Stimulated activated CD4-positive, alpha-beta T cell treated with anti-CD3 and anti-CD28 coated beads, Interleukin-15, amount 100 ng/mL, for 1 hour (primary cell): ENCODE measurements at regions not wholly inside any gene's neighbourhood (a gene's known extent, or its start where the extent isn't known, plus 50 kb on each side); places are given as distances from the start of the nearest gene placed in this dataset.
"Not testable (repeated sequence)": the region's sequence is repeated elsewhere in the genome, so short reads cannot be mapped to it uniquely, and the experiment has no call there.

Source experiments
- DNase-seq, 2 donors: peaks; one replicate each; pipeline ENCODE4 v3.0.0-alpha.2; 2020; ENCODE audit warnings: low read depth in 1 of 2, low spot score in 1 of 2

GRCh38 chr6:144528743-144529425, 243.7 kb downstream of the UTRN start:
- DNase-seq = no peak

GRCh38 chr6:144530118-144530517, 245.0 kb downstream of the UTRN start:
- no peak for DNase-seq

GRCh38 chr6:144532238-144532637, 247.1 kb downstream of the UTRN start:
- not testable (repeated sequence) for DNase-seq

- no peak for DNase-seq
Observed at GRCh38 chr6:144534180-144534579, 249.0 kb downstream of the UTRN start.

GRCh38 chr6:144535630-144536029, 250.5 kb downstream of the UTRN start:
- DNase-seq = no peak

- no peak for DNase-seq
Observed at GRCh38 chr6:144536079-144536478, 250.9 kb downstream of the UTRN start.

GRCh38 chr6:144543006-144543871, 258.1 kb downstream of the UTRN start:
- DNase-seq = no peak

- no peak for DNase-seq
Observed at GRCh38 chr6:144544266-144544830, 259.2 kb downstream of the UTRN start.

GRCh38 chr6:144546807-144547206, 261.7 kb downstream of the UTRN start:
- DNase-seq = no peak

- no peak for DNase-seq
Observed at GRCh38 chr6:144547409-144547808, 262.3 kb downstream of the UTRN start.

GRCh38 chr6:144548536-144548935, 263.4 kb downstream of the UTRN start:
- no peak for DNase-seq

GRCh38 chr6:144549837-144550747, 265.0 kb downstream of the UTRN start:
- no peak for DNase-seq

- DNase-seq = no peak
Observed at GRCh38 chr6:144551339-144551738, 266.2 kb downstream of the UTRN start.

- no peak for DNase-seq
Observed at GRCh38 chr6:144555066-144555465, 269.9 kb downstream of the UTRN start.

GRCh38 chr6:144559865-144560593, 274.9 kb downstream of the UTRN start:
- no peak for DNase-seq

- no peak for DNase-seq
Observed at GRCh38 chr6:144561455-144562043, 276.4 kb downstream of the UTRN start.

GRCh38 chr6:144564202-144564601, 279.1 kb downstream of the UTRN start:
- DNase-seq = no peak

- no peak for DNase-seq
Observed at GRCh38 chr6:144566868-144567615, 281.9 kb downstream of the UTRN start.

GRCh38 chr6:144568241-144568640, 283.1 kb downstream of the UTRN start:
- no peak for DNase-seq
